Colonic mucosa (tissue), 4 donors: ENCODE measurements at regions not wholly inside any gene's neighbourhood (a gene's known extent, or its start where the extent isn't known, plus 50 kb on each side); places are given as distances from the start of the nearest gene placed in this dataset.

Experiments used
- DNase-seq: peaks from one replicate; pipeline ENCODE4 v3.0.0-alpha.2; 2020
- H3K27ac ChIP-seq: fragments of 200-600 bp; one replicate; pipeline ENCODE4 v1.8.0; 2021
- H3K27me3 ChIP-seq: fragments of 200-600 bp; one replicate; pipeline ENCODE4 v1.8.0; 2021
- H3K36me3 ChIP-seq: fragments of 200-600 bp; one replicate; pipeline ENCODE4 v1.8.0; 2021
- H3K4me1 ChIP-seq: fragments of 200-600 bp; one replicate; pipeline ENCODE4 v1.8.0; 2021; ENCODE audit warnings: mild to moderate bottlenecking
- H3K4me3 ChIP-seq: fragments of 200-600 bp; one replicate; pipeline ENCODE4 v1.8.0; 2021
- H3K9ac ChIP-seq, 2 donors: one replicate each; pipeline ENCODE4 v1.7.0; 2013; ENCODE audit warnings: control low read depth in 2 of 2, low read depth in 2 of 2, low read length in 2 of 2
- H3K9me3 ChIP-seq: fragments of 200-600 bp; one replicate; pipeline ENCODE4 v1.8.0; 2021
- CTCF ChIP-seq: fragments of 200-600 bp; IDR thresholded peaks from one replicate; pipeline ENCODE4 v1.8.0; 2022; ENCODE audit warnings: antibody characterized with exemption, mild to moderate bottlenecking
- intact Hi-C: fragments of 100-400 bp; cut with DNase I; formaldehyde crosslinking; loops from one replicate; pipeline ENCODE4 v1.14.1; 2022
- donor health status: healthy.
- donor health status: DM: no; HTN: no; CAD: no.
- donor health status: DM: no; HTN: no; CAD: no.

GRCh38 chr4:30525662-30526315 is 194.4 kb upstream of the PCDH7 start:
- no peaks in the 10 kb centered on the region for H3K36me3 ChIP-seq
- H3K27me3 ChIP-seq = no peaks in the 10 kb centered on the region
- no peaks in the 10 kb centered on the region for H3K9me3 ChIP-seq
- intact Hi-C loops = no loop called here
- H3K9ac ChIP-seq = no peak overlapping the region
- DNase-seq = no peak
- no peak for TF ChIP-seq CTCF
- no peaks in the 10 kb centered on the region for H3K4me1 ChIP-seq
- no peak overlapping the region for H3K27ac ChIP-seq
- no peak overlapping the region for H3K4me3 ChIP-seq

GRCh38 chr4:30535255-30535654 is 184.9 kb upstream of the PCDH7 start:
- intact Hi-C loops = no loop called here
- H3K27me3 ChIP-seq = no peaks in the 10 kb centered on the region

GRCh38 chr4:30536231-30536630 is 183.9 kb upstream of the PCDH7 start:
- H3K27ac ChIP-seq = no peak overlapping the region
- DNase-seq = no peak
- H3K4me3 ChIP-seq = no peak overlapping the region
- no peak for TF ChIP-seq CTCF
- H3K9ac ChIP-seq = no peak overlapping the region
- no peaks in the 10 kb centered on the region for H3K4me1 ChIP-seq
- H3K9me3 ChIP-seq = no peaks in the 10 kb centered on the region
- no peaks in the 10 kb centered on the region for H3K36me3 ChIP-seq
- intact Hi-C loops = no loop called here
- no peaks in the 10 kb centered on the region for H3K27me3 ChIP-seq

More at GRCh38 chr4:30535255-30535654, 184.9 kb upstream of the PCDH7 start:
- H3K9ac ChIP-seq = no peak overlapping the region
- TF ChIP-seq CTCF = no peak
- no peak overlapping the region for H3K4me3 ChIP-seq
- no peak for DNase-seq
- no peaks in the 10 kb centered on the region for H3K4me1 ChIP-seq
- H3K27ac ChIP-seq = no peak overlapping the region
- no peaks in the 10 kb centered on the region for H3K9me3 ChIP-seq
- no peaks in the 10 kb centered on the region for H3K36me3 ChIP-seq

- peak; percentile 41 for DNase-seq
- H3K27me3 ChIP-seq = no peaks in the 10 kb centered on the region
- no peak overlapping the region for H3K4me3 ChIP-seq
- no peaks in the 10 kb centered on the region for H3K4me1 ChIP-seq
- intact Hi-C loops = no loop called here
- no peaks in the 10 kb centered on the region for H3K36me3 ChIP-seq
- TF ChIP-seq CTCF = no peak
- H3K27ac ChIP-seq = no peak overlapping the region
- H3K9ac ChIP-seq = no peak overlapping the region
- H3K9me3 ChIP-seq = no peaks in the 10 kb centered on the region
Observed at GRCh38 chr4:30537456-30537855, 182.7 kb upstream of the PCDH7 start.

GRCh38 chr4:30538794-30539193 is 181.4 kb upstream of the PCDH7 start:
- Histone ChIP-seq H3K27me3 (no peaks in the 10 kb centered on the region), H3K27ac (no peak overlapping the region), H3K4me1 (no peaks in the 10 kb centered on the region), H3K36me3 (no peaks in the 10 kb centered on the region), H3K4me3 (no peak overlapping the region), H3K9ac (no peak overlapping the region), H3K9me3 (no peaks in the 10 kb centered on the region)
- DNase-seq = no peak
- intact Hi-C loops = no loop called here
- no peak for TF ChIP-seq CTCF
